GM23338 (cell line): ENCODE measurements at regions not wholly inside any gene's neighbourhood (a gene's known extent, or its start where the extent isn't known, plus 50 kb on each side); places are given as distances from the start of the nearest gene placed in this dataset.
"Not testable (repeated sequence)": the region's sequence is repeated elsewhere in the genome, so short reads cannot be mapped to it uniquely, and the experiment has no call there.

Experiments
- ATAC-seq: fragments of 200-7000 bp; cut with Tn5 transposase; 3 replicates; pipeline ENCODE4 v1.9.1; 2020
- DNase-seq: peaks from one replicate; pipeline ENCODE4 v3.0.0-alpha.2; 2015; ENCODE audit warnings: low spot score
- H2AFZ ChIP-seq: fragments of 200-600 bp; sonication (generic); 2 replicates; pipeline ENCODE4 v1.8.0; 2016; ENCODE audit warnings: antibody characterized with exemption, mild to moderate bottlenecking, moderate library complexity
- H3F3A ChIP-seq: fragments of 200-600 bp; sonication (generic); replicated peaks from 2 replicates; pipeline ENCODE4 v1.8.0; 2017; ENCODE audit warnings: antibody characterized with exemption, mixed run types, low read depth
- H3K27ac ChIP-seq: fragments of 200-600 bp; sonication (generic); 2 replicates; pipeline ENCODE4 v1.6.1; 2016; ENCODE audit warnings: low read depth
- H3K27me3 ChIP-seq: fragments of 200-600 bp; sonication (generic); 2 replicates; pipeline ENCODE4 v1.8.0; 2016; ENCODE audit warnings: mild to moderate bottlenecking, mixed run types, moderate library complexity; ENCODE audit not compliant: insufficient read depth
- H3K36me3 ChIP-seq: fragments of 200-600 bp; sonication (generic); 2 replicates; pipeline ENCODE4 v1.8.0; 2016; ENCODE audit warnings: mild to moderate bottlenecking; ENCODE audit not compliant: insufficient read depth
- H3K4me1 ChIP-seq: fragments of 200-600 bp; sonication (generic); 2 replicates; pipeline ENCODE4 v1.8.0; 2016; ENCODE audit warnings: mild to moderate bottlenecking, moderate library complexity; ENCODE audit not compliant: insufficient read depth
- H3K4me2 ChIP-seq: fragments of 200-600 bp; sonication (generic); 2 replicates; pipeline ENCODE4 v1.7.1; 2017; ENCODE audit warnings: mixed run types
- H3K4me3 ChIP-seq: fragments of 200-600 bp; sonication (generic); 2 replicates; pipeline ENCODE4 v1.6.1; 2016; ENCODE audit warnings: mixed run types
- H3K79me2 ChIP-seq: fragments of 200-600 bp; sonication (generic); replicated peaks from 2 replicates; pipeline ENCODE4 v1.8.0; 2017; ENCODE audit warnings: mild to moderate bottlenecking; ENCODE audit not compliant: insufficient read depth
- H3K9me2 ChIP-seq: fragments of 200-600 bp; sonication (generic); 2 replicates; pipeline ENCODE4 v1.8.0; 2017; ENCODE audit not compliant: insufficient read depth
- H4K20me1 ChIP-seq: fragments of 200-600 bp; sonication (generic); replicated peaks from 2 replicates; pipeline ENCODE4 v1.8.0; 2017; ENCODE audit warnings: mild to moderate bottlenecking; ENCODE audit not compliant: insufficient read depth
- H3K27ac Mint-ChIP-seq: 2 replicates; pipeline ENCODE4 v1.8.0; 2020; ENCODE audit warnings: inconsistent platforms, mild to moderate bottlenecking, moderate library complexity, mixed read lengths
- H3K27me3 Mint-ChIP-seq: 3 replicates; pipeline ENCODE4 v1.8.0; 2022; ENCODE audit warnings: low read depth, mild to moderate bottlenecking, moderate library complexity, mixed read lengths, inconsistent platforms; ENCODE audit not compliant: insufficient read depth, poor library complexity
- H3K36me3 Mint-ChIP-seq: 3 replicates; pipeline ENCODE4 v1.8.0; 2021; ENCODE audit warnings: low read depth, mild to moderate bottlenecking, inconsistent platforms, moderate library complexity, mixed read lengths
- H3K4me1 Mint-ChIP-seq: 3 replicates; pipeline ENCODE4 v1.8.0; 2020; ENCODE audit warnings: mild to moderate bottlenecking, inconsistent platforms, mixed read lengths
- H3K4me3 Mint-ChIP-seq: 3 replicates; pipeline ENCODE4 v1.8.0; 2021; ENCODE audit warnings: moderate library complexity, mild to moderate bottlenecking, inconsistent platforms, mixed read lengths
- H3K9me3 Mint-ChIP-seq: 3 replicates; pipeline ENCODE4 v1.8.0; 2020; ENCODE audit warnings: moderate library complexity, mild to moderate bottlenecking, inconsistent platforms, mixed read lengths
- CREB1 ChIP-seq: fragments of 250-450 bp; sonication (Bioruptor Pico); IDR thresholded peaks from 2 replicates; pipeline ENCODE4 v1.5.0; 2020; ENCODE audit warnings: low read depth, mild to moderate bottlenecking, moderate library complexity
- CTCF ChIP-seq, 2 experiments: fragments of 200-600 bp in 1 of 2; sonication (generic) in 1 of 2; conservative IDR thresholded peaks; 2 replicates each; pipeline versions ENCODE4 v1.5.1 to v1.6.1; 2016 to 2017; ENCODE audit warnings: antibody characterized with exemption in 2 of 2, low read depth in 2 of 2, mild to moderate bottlenecking in 2 of 2, moderate library complexity in 1 of 2
- EZH2 ChIP-seq: fragments of 200-600 bp; sonication (generic); IDR thresholded peaks from one replicate; pipeline ENCODE4 v1.8.0; 2017; ENCODE audit warnings: antibody characterized with exemption, mild to moderate bottlenecking, low read depth; ENCODE audit not compliant: unreplicated experiment
- EZH2phosphoT487 ChIP-seq: fragments of 200-600 bp; sonication (generic); IDR thresholded peaks from one replicate; pipeline ENCODE4 v1.8.1; 2018; ENCODE audit warnings: antibody characterized with exemption; ENCODE audit not compliant: unreplicated experiment
- JUNB ChIP-seq: IDR thresholded peaks from one replicate; pipeline ENCODE4 v1.6.1; 2016; ENCODE audit warnings: antibody characterized with exemption; ENCODE audit not compliant: unreplicated experiment
- NANOG ChIP-seq: IDR thresholded peaks from 2 replicates; pipeline ENCODE4 v1.6.1; 2016; ENCODE audit warnings: antibody characterized with exemption, borderline replicate concordance
- POLR2AphosphoS5 ChIP-seq: IDR thresholded peaks from 2 replicates; pipeline ENCODE4 v1.6.1; 2016; ENCODE audit warnings: antibody characterized with exemption, low read depth
- REST ChIP-seq: IDR thresholded peaks from one replicate; pipeline ENCODE4 v1.6.1; 2018; ENCODE audit warnings: antibody characterized with exemption; ENCODE audit not compliant: unreplicated experiment
- STAT1 ChIP-seq: IDR thresholded peaks from one replicate; pipeline ENCODE4 v1.6.1; 2016; ENCODE audit warnings: antibody characterized with exemption; ENCODE audit not compliant: unreplicated experiment
- ZNF114 ChIP-seq: fragments of 250-450 bp; sonication (Bioruptor Pico); IDR thresholded peaks from 2 replicates; pipeline ENCODE4 v1.5.0; 2020; ENCODE audit warnings: mild to moderate bottlenecking, moderate library complexity
- ZNF331 ChIP-seq: fragments of 250-450 bp; sonication (Bioruptor Pico); IDR thresholded peaks from 2 replicates; pipeline ENCODE4 v1.5.0; 2020; ENCODE audit warnings: low read depth, mild to moderate bottlenecking, moderate library complexity
- TF ChIP-seq, protein P1 (sequence below): IDR thresholded peaks from 2 replicates; pipeline ENCODE4 v1.6.1; 2016; ENCODE audit warnings: antibody characterized with exemption

- peak overlapping the region; percentile 52; the same call in 1 of the 2 replicates for H2AFZ ChIP-seq
- no peak overlapping the region for H3K4me2 ChIP-seq
- ATAC-seq = no peak
- peaks cover 20% of the 10 kb centered on the region for H3K9me3 Mint-ChIP-seq
- TF ChIP-seq EZH2phosphoT487 (no peak), CREB1 (CRISPR knock-in tag) (no peak), POLR2AphosphoS5 (no peak), JUNB (no peak), STAT1 (no peak)
- no peak overlapping the region for H3K4me3 Mint-ChIP-seq
- peaks cover 6% of the 10 kb centered on the region; the same call in 1 of the 3 replicates for H3K4me1 Mint-ChIP-seq
- H3K27me3 Mint-ChIP-seq = no peaks in the 10 kb centered on the region
- H3K9me2 ChIP-seq = no peaks in the 10 kb centered on the region
- H3K27ac ChIP-seq = no peak overlapping the region
- H3K27ac Mint-ChIP-seq = no peak overlapping the region
- DNase-seq = no peak
- no peaks in the 10 kb centered on the region for H3K4me1 ChIP-seq
- no peaks in the 10 kb centered on the region for H4K20me1 ChIP-seq
- no peaks in the 10 kb centered on the region for H3F3A ChIP-seq
- no peaks in the 10 kb centered on the region for H3K79me2 ChIP-seq
- no peak overlapping the region for H3K4me3 ChIP-seq
- no peaks in the 10 kb centered on the region for H3K36me3 ChIP-seq
- no peaks in the 10 kb centered on the region for H3K27me3 ChIP-seq
- peaks cover 21% of the 10 kb centered on the region for H3K36me3 Mint-ChIP-seq
These were observed 85.1 kb upstream of the RELN start for GRCh38 chr7:104074529-104074928.

DNA sequence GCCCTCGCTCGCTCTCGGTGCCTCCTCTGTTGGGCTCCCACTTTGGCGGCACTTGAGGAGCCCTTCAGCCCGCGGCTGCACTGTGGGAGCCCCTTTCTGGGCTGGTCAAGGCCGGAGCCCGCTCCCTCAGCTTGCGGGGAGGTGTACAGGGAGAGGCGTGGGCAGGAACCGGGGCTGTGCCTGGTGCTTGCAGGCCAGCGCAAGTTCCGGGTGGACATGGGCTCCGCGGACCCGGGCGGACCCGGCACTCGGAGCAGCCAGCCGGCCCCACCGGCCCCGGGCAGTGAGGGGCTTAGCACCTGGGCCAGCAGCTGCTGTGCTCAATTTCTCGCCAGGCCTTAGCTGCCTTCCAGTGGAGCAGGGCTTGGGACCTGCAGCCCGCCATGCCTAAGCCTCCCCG is 82.2 kb upstream of the RELN start:
- not testable (repeated sequence) for DNase-seq, H3K27ac ChIP-seq, H3K4me3 ChIP-seq, H3K4me2 ChIP-seq, H3K27me3 Mint-ChIP-seq, H3K27me3 ChIP-seq, H3K4me3 Mint-ChIP-seq, H3K4me1 Mint-ChIP-seq, H3K4me1 ChIP-seq, H3K9me2 ChIP-seq, ATAC-seq, H3F3A ChIP-seq, H3K27ac Mint-ChIP-seq, H4K20me1 ChIP-seq, H2AFZ ChIP-seq, H3K36me3 ChIP-seq, H3K79me2 ChIP-seq
- peaks cover 29% of the 10 kb centered on the region for H3K36me3 Mint-ChIP-seq
- H3K9me3 Mint-ChIP-seq = peaks cover 41% of the 10 kb centered on the region

DNA sequence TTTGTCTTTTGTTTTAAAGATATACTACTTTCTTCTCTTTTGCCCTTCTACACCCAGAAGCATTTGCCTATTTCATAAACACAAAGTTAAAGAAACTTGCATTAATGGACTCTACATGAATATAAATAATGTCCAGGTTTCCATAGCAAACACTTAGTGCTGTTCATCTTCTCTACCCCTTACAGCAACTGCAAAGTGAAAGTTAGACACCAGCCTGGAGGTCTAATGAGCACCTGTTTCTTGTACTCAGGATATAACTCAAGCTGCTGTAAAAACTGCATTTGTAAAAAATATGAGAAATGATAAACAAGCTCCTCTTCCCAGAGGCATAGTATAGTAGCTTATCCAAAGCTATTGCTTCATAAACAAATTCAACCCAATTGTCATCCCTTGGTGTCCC is 76.0 kb upstream of the RELN start:
- Histone ChIP-seq H3K4me3 (no peak overlapping the region), H2AFZ (no peak overlapping the region), H3F3A (no peaks in the 10 kb centered on the region), H3K27me3 (no peaks in the 10 kb centered on the region), H3K4me1 (no peaks in the 10 kb centered on the region), H3K4me2 (no peak overlapping the region), H3K36me3 (no peaks in the 10 kb centered on the region), H3K27ac (no peak overlapping the region), H3K9me2 (no peaks in the 10 kb centered on the region), H3K79me2 (no peaks in the 10 kb centered on the region), H4K20me1 (no peaks in the 10 kb centered on the region)
- Mint-ChIP-seq H3K27ac (no peak overlapping the region), H3K36me3 (peaks cover 12% of the 10 kb centered on the region; the same call in 2 of the 3 replicates), H3K4me3 (no peak overlapping the region), H3K9me3 (peaks cover 28% of the 10 kb centered on the region), H3K4me1 (no peaks in the 10 kb centered on the region), H3K27me3 (peaks cover 2% of the 10 kb centered on the region)
- ATAC-seq = no peak
- no peak for DNase-seq
- TF ChIP-seq POLR2AphosphoS5 (no peak), CREB1 (CRISPR knock-in tag) (no peak), EZH2 (no peak), ZNF114 (CRISPR knock-in tag) (no peak), NANOG (no peak), CTCF (conservative IDR thresholded peaks at IDR 0.05; ENCODE audit: low read depth in 2 of 2) (no peak), REST (no peak), JUNB (no peak), ZNF331 (CRISPR knock-in tag) (no peak), STAT1 (no peak), EZH2phosphoT487 (no peak)
- TF ChIP-seq, protein P1, sequence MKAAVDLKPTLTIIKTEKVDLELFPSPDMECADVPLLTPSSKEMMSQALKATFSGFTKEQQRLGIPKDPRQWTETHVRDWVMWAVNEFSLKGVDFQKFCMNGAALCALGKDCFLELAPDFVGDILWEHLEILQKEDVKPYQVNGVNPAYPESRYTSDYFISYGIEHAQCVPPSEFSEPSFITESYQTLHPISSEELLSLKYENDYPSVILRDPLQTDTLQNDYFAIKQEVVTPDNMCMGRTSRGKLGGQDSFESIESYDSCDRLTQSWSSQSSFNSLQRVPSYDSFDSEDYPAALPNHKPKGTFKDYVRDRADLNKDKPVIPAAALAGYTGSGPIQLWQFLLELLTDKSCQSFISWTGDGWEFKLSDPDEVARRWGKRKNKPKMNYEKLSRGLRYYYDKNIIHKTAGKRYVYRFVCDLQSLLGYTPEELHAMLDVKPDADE = no peak
